Duodenal mucosa (tissue), 2 donors: ENCODE measurements at regions not wholly inside any gene's neighbourhood (a gene's known extent, or its start where the extent isn't known, plus 50 kb on each side); places are given as distances from the start of the nearest gene placed in this dataset.

Experiments used
- H3K27ac ChIP-seq: one replicate; pipeline ENCODE4 v1.7.0; 2013; ENCODE audit warnings: low read depth, low read length
- H3K27me3 ChIP-seq, 2 donors: one replicate each; pipeline ENCODE4 v1.7.0; 2013; ENCODE audit warnings: low read length in 2 of 2, control low read depth in 1 of 2; ENCODE audit not compliant: insufficient read depth in 2 of 2, control insufficient read depth in 1 of 2
- H3K36me3 ChIP-seq, 2 donors: one replicate each; pipeline ENCODE4 v1.7.0; 2013; ENCODE audit warnings: low read length in 2 of 2, control low read depth in 1 of 2; ENCODE audit not compliant: insufficient read depth in 2 of 2, control insufficient read depth in 1 of 2
- H3K4me1 ChIP-seq, 2 donors: one replicate each; pipeline ENCODE4 v1.7.0; 2013; ENCODE audit warnings: low read length in 2 of 2, control low read depth in 1 of 2; ENCODE audit not compliant: insufficient read depth in 2 of 2, control insufficient read depth in 1 of 2
- H3K4me3 ChIP-seq, 2 donors: one replicate each; pipeline ENCODE4 v1.7.0; 2013; ENCODE audit warnings: low read length in 2 of 2, low read depth in 1 of 2
- H3K9ac ChIP-seq, 2 donors: one replicate each; pipeline ENCODE4 v1.7.0; 2013; ENCODE audit warnings: low read length in 2 of 2, low read depth in 1 of 2
- H3K9me3 ChIP-seq, 2 donors: one replicate each; pipeline ENCODE4 v1.7.0; 2013; ENCODE audit warnings: low read length in 2 of 2, control low read depth in 1 of 2; ENCODE audit not compliant: control insufficient read depth in 1 of 2

- H3K9ac ChIP-seq, result no peak overlapping the region
- no peaks in the 10 kb centered on the region for H3K36me3 ChIP-seq
- no peaks in the 10 kb centered on the region for H3K9me3 ChIP-seq
- H3K4me3 ChIP-seq, result no peak overlapping the region
- H3K27me3 ChIP-seq, result no peaks in the 10 kb centered on the region
- no peak overlapping the region for H3K27ac ChIP-seq
- H3K4me1 ChIP-seq, result no peaks in the 10 kb centered on the region
Observed at GRCh38 chr13:109372666-109373065, 413.7 kb downstream of the IRS2 start.

GRCh38 chr13:109371066-109371465 is 415.3 kb downstream of the IRS2 start:
- Histone ChIP-seq H3K9ac (no peak overlapping the region), H3K4me3 (no peak overlapping the region), H3K4me1 (no peaks in the 10 kb centered on the region), H3K27me3 (no peaks in the 10 kb centered on the region), H3K36me3 (no peaks in the 10 kb centered on the region), H3K9me3 (no peaks in the 10 kb centered on the region), H3K27ac (no peak overlapping the region)

DNA sequence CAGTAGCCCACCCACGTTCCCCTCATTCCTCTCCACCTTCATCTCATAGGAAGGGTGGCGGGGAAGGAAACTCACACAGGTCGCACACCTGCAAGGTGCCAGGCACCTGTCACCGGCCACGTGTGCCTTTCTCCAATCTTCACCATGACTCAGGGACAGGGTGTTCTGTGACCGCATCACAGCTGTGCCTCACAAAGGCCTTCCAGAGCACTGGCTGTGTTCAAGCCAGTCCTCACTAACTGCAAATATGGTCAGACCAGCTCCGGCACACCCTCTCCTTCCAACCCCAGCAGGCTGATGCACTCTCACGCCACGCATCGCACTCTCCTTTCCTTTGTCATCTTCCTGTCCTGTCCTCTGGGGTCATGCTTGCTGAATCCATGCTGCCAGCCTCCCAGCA is 415.9 kb downstream of the IRS2 start:
- H3K9me3 ChIP-seq, result peaks cover 2 to 4% of the 10 kb centered on the region in 2 donors
- H3K27ac ChIP-seq, result no peak overlapping the region
- H3K4me1 ChIP-seq, result no peaks in the 10 kb centered on the region

GRCh38 chr13:109369353-109370052 is 416.9 kb downstream of the IRS2 start:
- Histone ChIP-seq H3K4me3 (no peak overlapping the region), H3K4me1 (no peaks in the 10 kb centered on the region), H3K36me3 (no peaks in the 10 kb centered on the region), H3K27me3 (no peaks in the 10 kb centered on the region), H3K27ac (no peak overlapping the region), H3K9me3 (peaks cover 2 to 4% of the 10 kb centered on the region in 2 donors), H3K9ac (no peak overlapping the region)

More for the DNA sequence above, 415.9 kb downstream of the IRS2 start:
- no peaks in the 10 kb centered on the region for H3K27me3 ChIP-seq
- H3K36me3 ChIP-seq, result no peaks in the 10 kb centered on the region
- no peak overlapping the region for H3K4me3 ChIP-seq
- H3K9ac ChIP-seq, result no peak overlapping the region

- Histone ChIP-seq H3K27ac (no peak overlapping the region), H3K4me1 (no peaks in the 10 kb centered on the region), H3K9ac (no peak overlapping the region), H3K9me3 (peaks cover 2 to 4% of the 10 kb centered on the region in 2 donors), H3K27me3 (no peaks in the 10 kb centered on the region), H3K36me3 (no peaks in the 10 kb centered on the region), H3K4me3 (no peak overlapping the region)
Observed at GRCh38 chr13:109368230-109368629, 418.2 kb downstream of the IRS2 start.

DNA sequence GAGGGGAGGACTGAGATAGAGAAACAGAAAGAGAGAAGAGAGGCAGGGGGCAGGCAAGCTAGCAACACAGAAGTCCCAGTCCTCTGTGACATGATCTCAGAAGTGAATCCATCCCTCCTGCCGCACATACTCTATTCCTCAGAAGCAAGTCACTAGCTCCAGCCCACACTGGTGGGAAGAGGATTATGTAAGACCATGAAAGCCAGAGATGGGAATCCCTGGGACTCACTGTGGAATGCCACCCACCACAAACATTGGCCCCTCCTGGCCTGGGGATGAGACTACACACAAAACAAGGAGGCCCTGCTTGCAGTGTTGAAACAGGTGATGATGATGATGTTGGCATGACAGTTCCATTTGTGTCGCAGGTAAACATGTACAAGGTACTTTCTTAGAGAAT is 419.9 kb downstream of the IRS2 start:
- H3K27me3 ChIP-seq, result peaks cover 0 to 2% of the 10 kb centered on the region in 2 donors
- no peaks in the 10 kb centered on the region for H3K4me1 ChIP-seq
- H3K9ac ChIP-seq, result no peak overlapping the region
- H3K9me3 ChIP-seq, result peaks cover 2 to 4% of the 10 kb centered on the region in 2 donors
- no peak overlapping the region for H3K4me3 ChIP-seq
- no peaks in the 10 kb centered on the region for H3K36me3 ChIP-seq
- H3K27ac ChIP-seq, result no peak overlapping the region

DNA sequence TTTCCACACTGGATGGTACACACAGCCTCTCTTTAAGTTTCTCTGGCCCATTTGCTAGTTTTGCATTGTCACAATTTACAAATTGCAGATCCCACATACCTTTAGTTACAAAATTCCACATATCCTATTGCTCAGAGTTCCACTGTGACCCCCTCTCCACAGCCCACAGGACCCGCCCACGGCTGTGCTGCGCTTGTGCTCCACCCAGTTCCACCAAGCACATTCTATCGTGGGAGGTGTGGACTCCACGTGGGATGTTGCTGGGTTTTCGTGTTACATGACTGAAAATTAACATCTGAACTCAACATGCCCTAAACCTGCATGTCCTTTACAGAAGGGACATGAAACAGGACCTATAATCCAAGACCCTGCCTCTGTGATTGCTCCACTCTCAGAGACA is 423.0 kb downstream of the IRS2 start:
- H3K27ac ChIP-seq, result no peak overlapping the region
- H3K4me1 ChIP-seq, result no peaks in the 10 kb centered on the region
- peaks cover 0 to 2% of the 10 kb centered on the region in 2 donors for H3K27me3 ChIP-seq
- no peak overlapping the region for H3K4me3 ChIP-seq
- H3K9ac ChIP-seq, result no peak overlapping the region
- no peaks in the 10 kb centered on the region for H3K36me3 ChIP-seq
- H3K9me3 ChIP-seq, result peaks cover 2 to 4% of the 10 kb centered on the region in 2 donors

DNA sequence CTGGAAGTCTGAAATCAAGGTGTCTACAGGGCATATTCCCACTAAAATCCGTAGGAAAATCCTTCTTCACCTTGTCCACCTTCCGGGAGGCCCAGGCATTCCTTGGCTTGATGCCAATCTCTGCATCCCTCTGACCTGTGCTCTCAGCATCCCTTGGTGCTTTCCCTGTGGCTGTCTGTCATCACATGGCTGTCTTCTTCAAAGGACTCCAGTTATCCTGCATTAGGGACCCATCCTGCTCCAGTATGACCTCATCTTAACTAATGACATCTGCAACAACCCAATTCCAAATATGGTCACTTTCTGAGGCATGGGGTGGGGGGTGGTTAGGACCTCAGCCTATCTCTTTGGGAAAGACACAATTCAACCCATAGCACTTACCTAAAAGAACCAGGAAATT is 423.8 kb downstream of the IRS2 start:
- no peaks in the 10 kb centered on the region for H3K4me1 ChIP-seq
- H3K9me3 ChIP-seq, result peaks cover 2 to 4% of the 10 kb centered on the region in 2 donors
- H3K27ac ChIP-seq, result no peak overlapping the region
- no peak overlapping the region for H3K9ac ChIP-seq
- H3K4me3 ChIP-seq, result no peak overlapping the region
- peaks cover 0 to 2% of the 10 kb centered on the region in 2 donors for H3K27me3 ChIP-seq
- no peaks in the 10 kb centered on the region for H3K36me3 ChIP-seq

DNA sequence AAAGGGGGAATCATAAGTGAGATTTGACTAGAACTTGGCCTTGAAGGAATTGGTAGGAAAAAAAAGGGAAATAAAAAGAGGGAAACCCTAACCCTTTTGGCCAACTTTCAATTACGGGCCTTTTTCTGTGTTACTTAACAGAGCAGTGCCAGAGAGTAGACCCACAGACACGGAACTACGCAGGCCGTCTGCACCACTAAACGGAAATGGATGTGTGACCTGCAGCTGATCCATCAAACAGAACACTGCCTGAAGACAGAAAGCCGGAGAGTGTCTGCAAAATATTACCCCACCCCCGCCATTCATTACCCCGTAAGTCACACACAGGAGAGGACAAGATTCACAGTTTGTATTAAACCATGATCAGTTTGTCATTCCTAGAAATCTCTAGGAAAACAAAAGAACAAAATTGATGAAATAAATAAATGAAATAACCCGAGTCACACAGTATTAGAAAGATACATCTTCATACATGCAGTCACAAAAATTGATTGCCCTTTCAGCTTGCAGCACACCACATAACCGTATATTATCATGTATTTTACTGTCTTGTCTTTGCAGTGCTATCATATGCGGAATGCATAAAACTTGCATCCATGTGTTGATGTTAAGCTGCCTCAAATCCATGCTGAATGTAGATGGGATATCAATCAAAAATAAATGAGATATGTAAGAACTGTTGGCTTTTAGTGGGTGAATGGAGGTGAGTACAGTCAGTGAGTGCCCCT is 424.7 kb downstream of the IRS2 start:
- H3K9me3 ChIP-seq, result peaks cover 2 to 4% of the 10 kb centered on the region in 2 donors
- no peaks in the 10 kb centered on the region for H3K4me1 ChIP-seq
- H3K27ac ChIP-seq, result no peak overlapping the region
- H3K9ac ChIP-seq, result no peak overlapping the region
- no peaks in the 10 kb centered on the region for H3K36me3 ChIP-seq
- H3K27me3 ChIP-seq, result peaks cover 0 to 2% of the 10 kb centered on the region in 2 donors
- H3K4me3 ChIP-seq, result no peak overlapping the region

DNA sequence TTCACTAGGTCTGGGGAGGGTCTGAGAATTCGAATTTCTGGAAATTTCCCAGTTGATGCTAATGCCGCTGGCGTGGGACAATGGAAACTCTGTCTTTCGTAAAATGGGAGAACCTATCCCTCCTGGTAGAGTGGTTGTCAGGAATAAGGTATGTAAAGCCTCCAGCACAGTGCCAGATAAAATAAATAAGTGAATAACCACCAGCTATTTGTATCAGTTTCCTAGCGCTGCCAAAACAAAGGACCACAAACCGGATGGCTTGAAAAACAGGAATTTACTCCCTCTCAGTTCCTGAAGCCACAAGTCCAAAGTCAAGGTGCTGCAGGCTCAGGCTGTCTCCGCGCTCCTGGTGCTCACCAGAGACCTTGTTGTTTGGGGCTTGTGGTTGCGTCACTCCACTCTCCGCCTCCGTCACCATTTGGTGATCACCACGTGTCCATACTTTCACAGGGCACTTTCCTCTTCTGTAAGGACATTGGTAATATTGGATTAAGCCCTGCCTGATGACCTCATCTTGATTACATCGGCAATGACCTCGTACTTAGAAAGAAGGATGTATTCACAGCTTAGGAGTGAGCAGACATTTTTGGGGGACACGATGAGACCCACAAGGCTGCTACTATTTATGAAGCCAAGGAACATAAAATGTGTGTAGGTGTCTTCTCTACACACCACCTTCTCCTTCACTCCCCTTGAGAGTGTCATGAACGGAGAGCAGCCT is 428.5 kb downstream of the IRS2 start:
- Histone ChIP-seq H3K4me3 (no peak overlapping the region), H3K9me3 (no peaks in the 10 kb centered on the region), H3K27me3 (peaks cover 0 to 2% of the 10 kb centered on the region in 2 donors), H3K4me1 (no peaks in the 10 kb centered on the region), H3K9ac (no peak overlapping the region), H3K36me3 (no peaks in the 10 kb centered on the region), H3K27ac (no peak overlapping the region)
